ENCODE measurements at regions not wholly inside any gene's neighbourhood (a gene's known extent, or its start where the extent isn't known, plus 50 kb on each side); places are given as distances from the start of the nearest gene placed in this dataset.
"Not testable (repeated sequence)": the region's sequence is repeated elsewhere in the genome, so short reads cannot be mapped to it uniquely, and the experiment has no call there.

- Mint-ChIP-seq H3K4me3 (no peak overlapping the region), H3K27me3 (no peaks in the 10 kb centered on the region), H3K4me1 (no peaks in the 10 kb centered on the region), H3K36me3 (no peaks in the 10 kb centered on the region), H3K27ac (no peak overlapping the region), H3K9me3 (no peaks in the 10 kb centered on the region)
- DNase-seq: no peak
Observed at GRCh38 chr4:167883266-167883665, 209.1 kb upstream of the ANXA10 start.

GRCh38 chr4:167885071-167885470, 207.3 kb upstream of the ANXA10 start:
- Mint-ChIP-seq H3K27me3 (no peaks in the 10 kb centered on the region), H3K9me3 (peaks cover under 1% of the 10 kb centered on the region), H3K27ac (no peak overlapping the region), H3K4me3 (no peak overlapping the region), H3K36me3 (no peaks in the 10 kb centered on the region), H3K4me1 (no peaks in the 10 kb centered on the region)
- DNase-seq: no peak

- DNase-seq: no peak
- Mint-ChIP-seq H3K36me3 (no peaks in the 10 kb centered on the region), H3K27me3 (no peaks in the 10 kb centered on the region), H3K4me3 (no peak overlapping the region), H3K27ac (no peak overlapping the region), H3K9me3 (peaks cover 2% of the 10 kb centered on the region), H3K4me1 (no peaks in the 10 kb centered on the region)
Observed at GRCh38 chr4:167885872-167886271, 206.5 kb upstream of the ANXA10 start.

DNA sequence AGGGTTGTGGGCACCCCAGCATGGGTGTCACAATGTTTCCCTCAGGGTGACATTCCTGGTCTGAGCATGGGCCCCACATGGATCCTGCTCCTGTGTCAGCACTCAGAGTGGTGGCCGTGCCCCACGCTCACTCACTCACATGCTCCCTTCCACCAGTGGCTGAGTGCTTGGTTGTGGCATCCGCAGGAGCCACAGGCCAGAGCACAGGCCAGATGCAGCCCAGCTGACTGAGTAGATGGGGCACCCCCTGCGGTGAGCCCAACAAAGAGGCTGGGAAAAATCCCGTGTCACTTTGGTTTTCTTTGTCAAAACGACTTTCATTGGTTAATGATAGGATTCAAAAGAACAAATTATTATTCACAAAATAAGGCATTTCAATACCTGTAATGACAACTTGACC, 204.6 kb upstream of the ANXA10 start:
- H3K27me3 Mint-ChIP-seq: no peaks in the 10 kb centered on the region
- H3K9me3 Mint-ChIP-seq: peaks cover 2% of the 10 kb centered on the region
- no peak for DNase-seq
- no peaks in the 10 kb centered on the region for H3K4me1 Mint-ChIP-seq
- H3K36me3 Mint-ChIP-seq: no peaks in the 10 kb centered on the region
- H3K27ac Mint-ChIP-seq: no peak overlapping the region
- H3K4me3 Mint-ChIP-seq: no peak overlapping the region

DNA sequence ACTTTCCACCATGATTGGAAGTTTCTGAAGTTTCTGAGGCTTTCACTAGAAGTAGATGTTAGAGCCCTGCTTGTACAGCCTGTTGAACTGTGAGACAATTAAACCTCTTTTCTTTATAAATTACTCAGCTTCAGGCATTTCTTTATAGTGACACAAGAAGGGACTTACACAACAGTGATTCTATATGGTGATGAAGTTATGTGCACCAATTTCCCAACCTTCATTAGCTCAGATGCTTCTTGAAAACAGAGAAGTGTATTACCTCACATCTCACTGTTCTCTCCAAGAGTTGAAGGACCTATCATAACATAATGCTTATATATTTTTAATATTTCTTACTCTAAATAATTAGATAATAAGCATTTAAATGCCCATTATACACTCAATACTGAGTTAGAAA, 202.1 kb upstream of the ANXA10 start:
- no peaks in the 10 kb centered on the region for H3K36me3 Mint-ChIP-seq
- no peak overlapping the region for H3K27ac Mint-ChIP-seq
- no peak for DNase-seq

DNA sequence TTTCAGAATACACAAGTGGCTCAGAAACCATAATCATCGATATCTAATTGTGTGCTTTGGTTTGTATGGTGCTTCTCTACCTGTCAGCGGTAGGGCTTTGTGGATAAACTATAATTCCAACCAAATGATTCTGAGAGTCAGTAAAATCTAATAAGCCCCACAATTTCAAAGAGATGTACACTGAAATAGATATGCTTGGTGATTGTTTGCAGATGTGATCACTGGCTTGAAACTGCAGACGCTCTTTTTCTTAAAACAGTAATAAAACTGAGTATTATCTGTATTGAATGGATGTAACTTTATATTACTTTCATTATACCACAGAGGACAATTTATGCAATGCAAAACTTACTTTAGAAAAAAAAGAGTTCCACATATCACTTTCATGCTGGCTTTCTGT, 198.8 kb upstream of the ANXA10 start:
- no peak overlapping the region for H3K27ac Mint-ChIP-seq
- no peaks in the 10 kb centered on the region for H3K27me3 Mint-ChIP-seq
- DNase-seq: no peak
- no peaks in the 10 kb centered on the region for H3K36me3 Mint-ChIP-seq
- H3K4me1 Mint-ChIP-seq: no peaks in the 10 kb centered on the region
- no peak overlapping the region for H3K4me3 Mint-ChIP-seq
- peaks cover 2% of the 10 kb centered on the region for H3K9me3 Mint-ChIP-seq

More for the DNA sequence above, 202.1 kb upstream of the ANXA10 start:
- H3K4me3 Mint-ChIP-seq: no peak overlapping the region
- no peaks in the 10 kb centered on the region for H3K4me1 Mint-ChIP-seq
- peaks cover 2% of the 10 kb centered on the region for H3K9me3 Mint-ChIP-seq
- no peaks in the 10 kb centered on the region for H3K27me3 Mint-ChIP-seq

DNA sequence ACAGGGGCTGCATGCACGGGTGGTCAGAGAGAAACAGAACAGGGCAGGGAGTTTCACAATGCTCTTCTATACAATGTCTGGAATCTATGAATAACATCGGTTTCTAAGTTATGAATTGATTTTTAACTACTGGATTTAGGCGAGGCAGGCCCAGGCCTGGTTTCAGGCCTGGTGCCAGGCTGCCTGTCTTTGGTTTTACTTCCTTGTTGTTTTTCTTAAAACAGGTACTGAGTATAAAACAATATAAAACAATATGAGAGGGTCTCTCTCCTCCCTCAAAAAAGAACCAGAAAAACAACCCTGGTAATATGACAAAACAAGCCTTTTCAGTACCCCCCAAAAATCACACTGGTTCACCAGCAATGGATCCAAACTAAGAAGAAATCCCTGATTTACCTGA, 196.1 kb upstream of the ANXA10 start:
- H3K4me1 Mint-ChIP-seq, H3K4me3 Mint-ChIP-seq, H3K27me3 Mint-ChIP-seq, H3K9me3 Mint-ChIP-seq, H3K27ac Mint-ChIP-seq, DNase-seq, H3K36me3 Mint-ChIP-seq: not testable (repeated sequence)

DNA sequence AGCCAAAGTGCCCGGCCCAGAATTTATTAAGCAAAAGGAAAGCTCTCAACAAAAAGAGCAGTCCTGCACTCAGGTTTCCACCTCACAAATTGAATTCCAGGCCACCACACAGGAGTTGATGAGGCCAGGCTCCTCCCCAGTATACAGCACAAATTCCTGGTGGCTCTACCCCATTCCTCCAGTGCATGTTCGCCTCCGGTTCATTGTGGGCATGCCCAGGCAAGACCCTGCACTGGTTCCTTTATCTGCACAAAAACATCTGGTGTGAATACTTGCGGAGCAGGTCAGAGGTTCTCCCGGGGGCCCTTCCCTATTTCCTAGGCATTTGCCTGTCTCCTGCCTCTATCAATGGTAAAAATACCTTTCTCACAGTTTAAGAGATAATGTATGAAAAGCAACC, 195.2 kb upstream of the ANXA10 start:
- Mint-ChIP-seq H3K27me3 (no peaks in the 10 kb centered on the region), H3K36me3 (no peaks in the 10 kb centered on the region), H3K4me3 (no peak overlapping the region), H3K9me3 (peaks cover 1% of the 10 kb centered on the region), H3K4me1 (no peaks in the 10 kb centered on the region), H3K27ac (no peak overlapping the region)
- no peak for DNase-seq

GRCh38 chr4:167903291-167903721, 189.0 kb upstream of the ANXA10 start:
- Mint-ChIP-seq H3K4me1 (no peaks in the 10 kb centered on the region), H3K4me3 (no peak overlapping the region), H3K27me3 (no peaks in the 10 kb centered on the region), H3K36me3 (no peaks in the 10 kb centered on the region), H3K27ac (no peak overlapping the region), H3K9me3 (peaks cover 3% of the 10 kb centered on the region)
- DNase-seq: no peak

DNA sequence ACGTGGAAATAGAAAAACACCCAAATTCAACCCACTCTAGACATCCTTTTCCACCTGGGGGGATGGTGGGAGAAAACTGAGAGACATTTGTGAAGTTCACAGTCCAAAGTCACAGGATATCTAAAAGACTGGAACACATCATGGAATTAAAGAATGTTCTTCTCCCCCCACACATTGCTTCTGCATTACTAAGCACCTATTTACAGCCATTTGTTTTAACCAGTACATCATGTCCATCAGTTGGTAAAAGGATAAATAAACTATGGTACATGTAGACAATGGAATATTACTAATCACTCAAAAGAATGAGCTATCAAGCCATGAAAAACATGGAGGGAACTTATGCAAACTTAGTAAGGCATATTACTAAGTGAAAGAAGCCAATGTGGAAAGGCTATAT, 185.5 kb upstream of the ANXA10 start:
- Mint-ChIP-seq H3K9me3 (peaks cover 3% of the 10 kb centered on the region), H3K4me3 (no peak overlapping the region), H3K27ac (no peak overlapping the region), H3K36me3 (no peaks in the 10 kb centered on the region), H3K27me3 (no peaks in the 10 kb centered on the region), H3K4me1 (no peaks in the 10 kb centered on the region)
- no peak for DNase-seq

- H3K36me3 Mint-ChIP-seq: no peaks in the 10 kb centered on the region
- no peak overlapping the region for H3K27ac Mint-ChIP-seq
- H3K9me3 Mint-ChIP-seq: peaks cover 8% of the 10 kb centered on the region
- no peaks in the 10 kb centered on the region for H3K4me1 Mint-ChIP-seq
- no peak for DNase-seq
- H3K27me3 Mint-ChIP-seq: no peaks in the 10 kb centered on the region
- H3K4me3 Mint-ChIP-seq: no peak overlapping the region
Observed at GRCh38 chr4:167908816-167909215, 183.5 kb upstream of the ANXA10 start.

GRCh38 chr4:167912535-167912934, 179.8 kb upstream of the ANXA10 start:
- H3K4me3 Mint-ChIP-seq, H3K27ac Mint-ChIP-seq, H3K4me1 Mint-ChIP-seq, H3K36me3 Mint-ChIP-seq, H3K27me3 Mint-ChIP-seq, DNase-seq, H3K9me3 Mint-ChIP-seq: not testable (repeated sequence)

DNA sequence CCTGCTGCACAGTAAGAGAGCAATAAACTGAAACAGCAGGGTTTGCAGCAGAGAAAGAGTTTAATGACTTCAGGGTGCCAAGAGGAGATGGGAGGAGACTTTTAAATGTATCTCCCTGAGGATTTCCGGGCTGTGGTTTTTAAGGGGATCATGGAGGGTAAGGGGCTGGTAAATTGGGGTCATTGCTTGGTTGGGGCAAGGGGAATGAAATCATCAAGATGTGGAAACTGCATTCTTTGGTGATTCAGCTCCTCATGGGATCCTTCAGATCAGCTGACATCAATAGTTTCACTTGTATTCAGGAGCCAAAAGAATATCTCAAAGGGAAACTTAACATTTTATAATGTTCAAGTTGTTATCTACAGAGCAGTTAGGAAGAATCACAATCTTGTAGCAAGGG, 174.3 kb upstream of the ANXA10 start:
- Mint-ChIP-seq H3K9me3 (peaks cover 12% of the 10 kb centered on the region), H3K36me3 (no peaks in the 10 kb centered on the region), H3K27me3 (no peaks in the 10 kb centered on the region), H3K4me1 (no peaks in the 10 kb centered on the region), H3K27ac (no peak overlapping the region), H3K4me3 (no peak overlapping the region)
- no peak for DNase-seq

GRCh38 chr4:167930166-167930565, 162.2 kb upstream of the ANXA10 start:
- Mint-ChIP-seq H3K4me3 (no peak overlapping the region), H3K4me1 (no peaks in the 10 kb centered on the region), H3K27me3 (no peaks in the 10 kb centered on the region), H3K36me3 (no peaks in the 10 kb centered on the region), H3K27ac (no peak overlapping the region), H3K9me3 (no peaks in the 10 kb centered on the region)
- DNase-seq: no peak

DNA sequence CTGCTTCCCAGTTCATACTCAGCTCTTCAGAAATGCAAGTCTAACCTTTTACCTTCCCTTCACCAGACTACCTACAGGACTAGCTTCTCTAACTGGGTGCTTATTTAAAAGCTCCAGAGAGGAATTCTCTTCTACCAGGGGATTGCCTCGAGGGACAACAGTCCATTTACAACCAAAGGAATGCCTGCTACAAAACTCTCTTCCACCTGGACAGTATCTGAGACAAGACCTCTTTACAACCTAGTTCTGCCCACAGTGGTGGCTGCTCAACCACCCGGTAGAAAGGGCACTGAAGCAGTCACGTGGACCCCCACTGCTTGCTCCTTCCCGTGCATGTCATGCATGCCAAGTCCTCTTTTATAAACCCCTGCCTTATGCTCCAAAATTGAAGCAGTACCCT, 158.1 kb upstream of the ANXA10 start:
- no peak overlapping the region for H3K4me3 Mint-ChIP-seq

GRCh38 chr4:167939863-167940616, 152.3 kb upstream of the ANXA10 start:
- no peaks in the 10 kb centered on the region for H3K27me3 Mint-ChIP-seq
- no peaks in the 10 kb centered on the region for H3K4me1 Mint-ChIP-seq
- H3K4me3 Mint-ChIP-seq: no peak overlapping the region
- no peak for DNase-seq
- no peak overlapping the region for H3K27ac Mint-ChIP-seq
- no peaks in the 10 kb centered on the region for H3K36me3 Mint-ChIP-seq
- H3K9me3 Mint-ChIP-seq: no peaks in the 10 kb centered on the region

More for the DNA sequence above, 158.1 kb upstream of the ANXA10 start:
- no peak for DNase-seq
- H3K27me3 Mint-ChIP-seq: no peaks in the 10 kb centered on the region
- H3K9me3 Mint-ChIP-seq: no peaks in the 10 kb centered on the region
- no peaks in the 10 kb centered on the region for H3K4me1 Mint-ChIP-seq
- no peaks in the 10 kb centered on the region for H3K36me3 Mint-ChIP-seq
- H3K27ac Mint-ChIP-seq: no peak overlapping the region

Measured in activated naive CD8-positive, alpha-beta T cell treated with anti-CD3 and anti-CD28 coated beads for 36 hours (primary cell).